GM21515 (cell line): ENCODE measurements at regions not wholly inside any gene's neighbourhood (a gene's known extent, or its start where the extent isn't known, plus 50 kb on each side); places are given as distances from the start of the nearest gene placed in this dataset.

ENCODE experiments used
- ATAC-seq: cut with Tn5 transposase; IDR thresholded peaks from one replicate; pipeline ENCODE4 v1.9.1; 2021; ENCODE audit not compliant: unreplicated experiment

GRCh38 chr4:181162266-181162665 is 1080.9 kb upstream of the TENM3 start:
- ATAC-seq: no peak

GRCh38 chr4:181162676-181163075 is 1080.5 kb upstream of the TENM3 start:
- ATAC-seq: no peak

GRCh38 chr4:181166742-181167399 is 1076.3 kb upstream of the TENM3 start:
- no peak for ATAC-seq

GRCh38 chr4:181168011-181168805 is 1075.0 kb upstream of the TENM3 start:
- ATAC-seq: no peak

GRCh38 chr4:181173046-181173445 is 1070.2 kb upstream of the TENM3 start:
- no peak for ATAC-seq

- no peak for ATAC-seq
Measured at GRCh38 chr4:181176306-181176705, 1066.9 kb upstream of the TENM3 start.

- no peak for ATAC-seq
Measured at GRCh38 chr4:181181331-181181730, 1061.9 kb upstream of the TENM3 start.

- no peak for ATAC-seq
Measured at GRCh38 chr4:181189751-181190150, 1053.5 kb upstream of the TENM3 start.

GRCh38 chr4:181193131-181193930 is 1049.9 kb upstream of the TENM3 start:
- ATAC-seq: no peak

- no peak for ATAC-seq
Measured at GRCh38 chr4:181194096-181194495, 1049.1 kb upstream of the TENM3 start.

- ATAC-seq: no peak
Measured at GRCh38 chr4:181200076-181200475, 1043.1 kb upstream of the TENM3 start.

GRCh38 chr4:181202240-181202639 is 1041.0 kb upstream of the TENM3 start:
- no peak for ATAC-seq

GRCh38 chr4:181204109-181204508 is 1039.1 kb upstream of the TENM3 start:
- ATAC-seq: no peak

- ATAC-seq: no peak
Measured at GRCh38 chr4:181213551-181213950, 1029.7 kb upstream of the TENM3 start.

- ATAC-seq: no peak
Measured at GRCh38 chr4:181216501-181216900, 1026.7 kb upstream of the TENM3 start.

- ATAC-seq: no peak
Measured at GRCh38 chr4:181219783-181220416, 1023.3 kb upstream of the TENM3 start.

GRCh38 chr4:181224852-181225251 is 1018.4 kb upstream of the TENM3 start:
- ATAC-seq: no peak

GRCh38 chr4:181225616-181226261 is 1017.5 kb upstream of the TENM3 start:
- ATAC-seq: no peak

- ATAC-seq: no peak
Measured at GRCh38 chr4:181234951-181235680, 1008.1 kb upstream of the TENM3 start.

- no peak for ATAC-seq
Measured at GRCh38 chr4:181245326-181245725, 997.9 kb upstream of the TENM3 start.
